Inflammatory macrophage (primary cell): ENCODE measurements at regions not wholly inside any gene's neighbourhood (a gene's known extent, or its start where the extent isn't known, plus 50 kb on each side); places are given as distances from the start of the nearest gene placed in this dataset.
A peak's percentile ranks its signal among the peaks of the same experiment; 100 is the strongest.
"Not testable (repeated sequence)": the region's sequence is repeated elsewhere in the genome, so short reads cannot be mapped to it uniquely, and the experiment has no call there.

Experiments
- DNase-seq, 2 donors: peaks; one replicate each; pipeline ENCODE4 v3.0.0-alpha.2; 2020 to 2022

DNA sequence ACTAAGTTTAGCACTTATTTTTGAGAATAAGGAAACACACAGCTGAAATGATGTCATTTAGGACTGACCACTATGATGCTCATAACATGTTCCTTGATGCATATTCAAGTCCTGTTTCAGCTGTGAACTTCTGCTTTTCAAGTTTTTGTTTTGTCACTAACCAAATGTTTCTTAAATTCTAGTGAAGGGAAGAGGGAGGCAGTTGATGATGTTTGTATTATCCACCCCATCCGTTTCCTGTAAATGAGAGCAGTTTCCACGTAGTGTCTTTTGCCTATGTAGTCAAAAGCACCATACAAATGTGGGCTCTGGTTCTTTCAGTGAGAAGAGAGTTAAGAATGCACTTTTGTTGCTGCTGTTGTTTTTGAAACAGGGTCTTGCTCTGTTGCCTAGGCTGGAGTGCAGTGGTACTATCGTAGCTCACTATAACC, 491.8 kb downstream of the PCNX1 start:
- peak; percentile 88 to 97 for DNase-seq

DNA sequence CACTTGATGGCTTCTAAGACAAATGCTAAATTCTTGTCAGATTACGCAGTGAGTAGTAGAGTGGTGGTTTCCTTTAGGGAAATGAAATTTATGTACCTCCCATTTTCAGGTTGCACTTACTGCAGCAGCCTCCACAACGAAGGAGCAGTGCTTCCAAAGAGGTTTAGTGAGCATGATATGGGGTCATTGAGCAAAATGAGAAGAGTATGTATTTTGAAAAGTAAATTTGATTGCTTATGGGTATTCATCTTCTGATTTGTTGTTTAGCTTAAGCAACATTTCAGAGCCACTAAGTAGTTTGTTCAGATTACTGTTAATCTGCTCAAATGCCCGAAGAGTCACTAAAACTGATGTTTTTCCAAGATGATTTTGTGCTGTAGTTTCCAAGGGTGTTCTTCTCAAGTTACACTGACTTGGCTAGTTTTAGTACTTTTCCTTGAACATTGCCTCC, 493.6 kb downstream of the PCNX1 start:
- peak; percentile 21 to 23 for DNase-seq

DNA sequence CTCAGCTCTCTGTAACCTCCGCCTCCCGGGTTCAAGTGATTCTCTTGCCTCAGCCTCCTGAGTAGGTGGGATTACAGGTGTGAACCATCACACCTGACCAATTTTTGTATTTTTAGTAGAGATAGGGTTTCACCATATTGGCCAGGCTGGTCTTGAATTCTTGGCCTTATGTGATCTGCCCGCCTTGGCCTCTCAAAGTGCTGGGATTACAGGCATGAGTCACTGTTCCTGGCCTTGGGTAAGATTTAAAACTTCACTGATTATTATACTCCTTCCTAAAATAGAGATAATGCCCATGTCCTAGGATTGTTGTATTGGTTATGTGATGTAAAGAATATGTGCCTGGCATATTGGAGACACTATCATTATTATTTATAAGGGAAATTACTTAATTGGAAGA, 495.2 kb downstream of the PCNX1 start:
- not testable (repeated sequence) for DNase-seq

DNA sequence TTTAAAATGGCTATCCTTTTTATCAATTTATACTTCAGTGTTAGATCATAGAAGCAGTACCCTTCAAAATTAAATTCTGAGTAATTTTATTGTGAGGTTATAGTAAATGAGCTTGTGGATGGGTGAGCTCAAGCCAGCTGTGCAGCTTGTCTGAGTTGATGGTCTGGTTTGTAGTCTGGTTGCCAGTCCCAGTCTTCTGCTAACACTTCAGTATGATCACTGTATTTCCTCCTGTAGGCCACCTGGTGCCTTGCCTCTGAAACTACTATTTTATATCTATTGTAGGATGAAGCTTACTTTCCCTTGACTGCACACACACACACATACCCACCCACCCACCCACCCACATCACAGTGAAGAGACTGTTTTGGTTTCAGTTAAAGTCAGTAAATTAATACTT, 496.4 kb downstream of the PCNX1 start:
- DNase-seq, result peak; percentile 39 to 49

DNA sequence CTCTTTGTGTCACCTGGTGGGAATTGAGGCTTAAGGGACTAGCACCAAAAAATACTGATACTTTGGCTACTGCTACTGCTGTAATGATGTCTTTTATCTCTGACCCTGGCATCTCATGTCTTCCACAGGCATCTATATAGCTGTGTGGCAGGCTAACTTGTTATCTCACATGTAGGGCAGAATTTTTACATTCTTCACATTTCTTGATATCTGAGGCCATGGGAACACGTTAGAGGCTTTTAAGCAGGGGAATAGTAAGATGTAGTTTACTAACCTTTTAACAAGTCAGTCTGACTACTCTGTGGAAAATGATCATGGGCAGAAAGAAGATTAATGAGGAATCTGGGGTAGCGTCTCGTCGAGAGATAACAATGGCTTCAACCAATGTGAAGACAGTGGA, 498.4 kb downstream of the PCNX1 start:
- DNase-seq, result no peak

DNA sequence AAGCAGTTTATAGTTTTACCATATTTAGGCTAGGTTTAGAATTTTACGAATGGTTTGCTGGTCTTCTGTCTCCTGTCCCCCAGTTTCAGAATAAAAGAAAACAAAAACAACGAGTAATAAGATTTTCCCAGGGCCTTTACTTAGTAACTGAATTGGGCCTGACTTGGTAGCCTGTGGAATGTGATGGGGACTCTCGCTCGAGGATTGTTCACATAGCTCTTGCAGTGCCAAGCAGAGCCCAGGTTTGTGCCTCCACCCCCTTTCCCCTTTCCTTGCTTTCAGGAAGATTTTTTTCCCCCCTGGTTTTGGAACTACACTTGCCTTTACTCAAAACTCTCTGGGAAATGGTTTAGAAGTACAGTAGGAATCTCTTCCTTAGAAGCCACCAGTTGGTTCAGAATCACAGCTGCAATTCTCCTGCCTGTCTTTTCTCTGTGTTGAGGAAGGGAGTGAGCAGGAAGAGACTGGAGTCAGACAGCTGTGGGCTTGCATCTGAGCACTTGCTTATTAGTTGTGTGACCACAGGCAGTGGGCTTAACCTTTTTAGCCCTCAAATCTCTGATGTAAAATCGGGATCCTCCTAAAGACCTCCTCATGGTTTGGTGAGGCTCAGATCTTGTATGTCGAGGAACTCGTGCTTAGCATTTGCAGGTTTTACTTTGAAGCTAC, 501.2 kb downstream of the PCNX1 start:
- DNase-seq, result no peak

DNA sequence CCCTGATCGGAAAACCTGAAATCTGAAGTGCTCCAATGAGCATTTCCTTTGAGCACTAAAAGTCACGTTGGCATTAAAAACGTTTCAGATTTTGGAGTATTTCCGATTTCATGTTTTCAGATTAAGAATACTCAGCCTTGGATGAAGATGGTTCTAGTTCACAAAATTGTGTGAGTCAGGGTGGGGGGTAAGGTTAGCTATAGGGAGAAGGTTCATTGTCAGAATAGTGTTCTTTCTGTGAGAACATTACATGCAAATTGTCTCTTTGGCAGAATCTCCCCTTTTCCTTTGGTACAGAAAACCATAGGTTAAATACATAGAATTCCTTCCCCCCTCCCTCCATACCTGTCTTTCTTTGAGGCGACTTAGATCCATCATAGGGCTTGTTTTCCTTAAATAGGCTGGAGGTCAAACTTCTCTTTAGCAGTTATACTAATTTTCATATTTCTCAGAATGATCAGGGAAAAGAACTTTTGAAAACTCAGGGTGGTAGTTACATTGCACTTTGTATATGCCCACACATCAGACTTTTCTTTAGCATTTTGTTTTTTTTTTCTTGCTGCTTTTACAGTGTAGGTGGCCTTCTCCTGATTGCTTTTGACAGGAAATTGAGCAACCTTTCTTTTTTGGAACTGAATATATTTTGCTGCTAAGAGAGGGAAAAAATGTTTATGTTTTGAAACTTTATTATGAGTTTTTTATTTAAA, 503.5 kb downstream of the PCNX1 start:
- no peak for DNase-seq

DNA sequence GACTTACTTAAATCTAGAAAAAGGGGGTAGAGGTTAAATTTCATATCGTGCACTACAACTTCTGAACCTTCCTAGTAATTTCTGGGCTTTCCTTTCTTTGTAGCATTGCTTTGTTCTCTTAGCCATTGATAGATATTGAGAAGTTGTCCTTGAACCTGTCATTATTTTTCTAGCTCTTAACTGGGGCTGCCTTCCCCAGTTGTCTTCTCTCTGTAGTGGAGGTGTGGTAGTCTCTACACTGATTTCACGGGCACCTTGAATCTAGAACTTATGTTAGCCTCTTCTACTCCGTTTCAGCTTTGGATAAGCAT, 504.0 kb downstream of the PCNX1 start:
- DNase-seq, result no peak

DNA sequence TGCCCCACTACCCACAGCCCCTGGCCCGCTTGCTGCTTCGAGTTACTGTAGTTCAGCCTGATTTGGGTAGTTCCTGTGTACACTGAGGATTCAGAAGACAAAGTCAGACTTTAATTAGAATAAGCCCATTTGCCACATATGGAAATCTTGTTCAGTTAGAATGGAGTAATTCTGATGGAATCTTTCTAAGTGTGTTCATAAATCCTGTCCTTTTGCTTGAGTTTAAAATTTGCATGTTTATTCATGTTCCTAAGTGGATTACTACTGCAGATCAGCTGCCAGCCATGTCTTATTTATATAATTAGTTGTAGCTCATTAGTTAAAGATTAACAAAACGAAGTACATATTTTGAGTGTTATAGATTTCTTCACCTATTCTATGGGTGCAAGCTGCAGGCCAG, 504.5 kb downstream of the PCNX1 start:
- DNase-seq, result no peak

DNA sequence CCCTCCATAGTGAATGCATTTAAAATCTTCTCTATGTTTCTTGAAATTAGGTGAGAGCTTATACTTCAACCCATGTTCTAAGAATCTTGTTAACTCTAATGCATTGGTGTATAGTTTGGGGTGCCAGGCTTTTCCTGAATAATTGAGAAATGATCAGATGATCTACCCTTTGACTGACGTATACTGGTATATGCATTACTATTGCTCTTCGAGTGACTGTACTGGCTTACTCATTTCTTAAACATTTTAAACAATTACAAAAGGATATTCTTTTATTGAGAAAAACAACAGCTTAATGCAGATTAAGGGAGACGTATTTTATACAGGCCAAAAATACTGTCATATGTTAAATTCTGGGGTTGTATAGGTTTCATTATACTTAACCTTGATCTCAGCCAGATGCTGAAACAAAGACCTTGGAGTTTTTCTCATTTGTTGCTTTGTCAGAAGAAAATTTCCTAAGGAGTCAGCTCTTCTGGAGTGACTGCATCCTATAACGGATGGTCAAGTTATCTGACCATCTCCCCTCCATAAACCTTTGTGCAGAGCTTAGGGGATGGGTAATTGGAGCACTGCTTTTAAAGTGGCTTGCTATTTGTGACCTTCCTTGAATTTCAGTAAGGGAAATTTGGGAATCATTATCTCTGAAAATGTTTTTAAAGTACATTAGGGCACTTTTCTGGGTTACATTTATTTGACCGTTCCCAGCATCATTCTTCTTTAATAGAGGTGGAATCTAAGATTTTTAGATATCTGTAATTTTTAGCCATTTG, 507.6 kb downstream of the PCNX1 start:
- DNase-seq, result no peak

DNA sequence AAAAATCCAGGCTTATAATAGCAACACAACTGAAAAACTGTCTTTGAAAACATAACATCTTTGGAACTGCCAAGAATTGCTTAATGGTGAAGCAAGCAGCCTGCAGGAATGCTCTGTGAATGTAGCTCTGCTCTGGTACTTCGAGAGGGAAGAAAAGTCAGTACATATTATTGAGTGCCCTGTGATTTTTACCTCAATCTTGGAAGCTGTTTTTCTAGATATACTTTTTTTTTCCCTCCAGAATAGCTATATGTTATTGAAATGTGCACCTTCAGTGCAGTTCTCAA, 508.1 kb downstream of the PCNX1 start:
- DNase-seq, result no peak

DNA sequence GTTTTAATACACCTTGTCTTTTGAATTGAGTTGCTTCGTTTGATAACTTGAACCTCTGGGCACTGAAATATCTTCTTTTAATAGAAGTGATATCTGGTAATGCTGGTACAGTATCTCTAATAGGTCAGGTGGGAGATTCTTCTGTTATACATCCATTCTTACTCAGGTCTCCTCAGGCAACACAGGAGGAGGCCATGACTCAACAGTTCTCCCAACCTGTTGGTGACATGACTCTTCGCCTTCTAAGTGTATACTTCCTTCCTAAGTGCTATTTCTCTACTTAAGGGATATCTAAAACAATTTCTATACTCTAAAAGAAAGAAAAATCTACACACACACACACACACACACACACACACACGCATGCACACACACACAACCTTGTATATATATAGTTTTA, 509.1 kb downstream of the PCNX1 start:
- no peak for DNase-seq

DNA sequence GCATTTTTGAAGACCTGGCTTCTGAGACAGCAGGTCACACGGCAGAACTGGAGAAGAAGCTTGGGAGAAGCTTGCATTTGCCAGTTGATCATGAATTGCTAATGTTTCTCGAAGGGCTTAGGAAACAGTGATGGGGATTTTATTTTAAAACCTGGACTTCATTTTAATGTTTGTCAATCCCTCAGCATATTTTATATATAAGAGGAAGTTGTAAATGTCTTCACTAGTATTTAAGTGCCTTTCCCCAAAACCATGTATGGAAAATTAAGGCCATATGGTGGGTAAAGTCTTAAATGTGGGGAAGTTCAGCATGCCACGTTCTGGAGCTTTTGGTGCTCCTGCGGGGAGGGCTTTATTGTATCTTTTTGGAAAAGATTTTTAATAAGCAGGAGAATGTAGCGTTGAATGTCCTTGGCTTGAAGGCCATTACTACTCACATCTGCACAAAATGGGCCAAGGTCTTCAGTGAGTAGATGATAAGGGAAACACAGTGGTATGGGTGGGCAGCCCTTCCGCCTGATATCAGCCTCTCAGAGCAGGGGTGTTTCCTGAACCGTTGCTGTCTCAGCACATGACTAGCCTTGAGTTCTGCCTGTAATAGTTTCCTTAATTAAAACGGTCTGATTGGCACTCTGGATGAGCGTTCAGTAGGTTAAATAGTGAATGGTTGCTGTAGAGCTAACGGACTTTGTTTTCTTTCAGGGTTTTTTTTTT, 511.4 kb downstream of the PCNX1 start:
- DNase-seq, result peak; percentile 35 to 55

DNA sequence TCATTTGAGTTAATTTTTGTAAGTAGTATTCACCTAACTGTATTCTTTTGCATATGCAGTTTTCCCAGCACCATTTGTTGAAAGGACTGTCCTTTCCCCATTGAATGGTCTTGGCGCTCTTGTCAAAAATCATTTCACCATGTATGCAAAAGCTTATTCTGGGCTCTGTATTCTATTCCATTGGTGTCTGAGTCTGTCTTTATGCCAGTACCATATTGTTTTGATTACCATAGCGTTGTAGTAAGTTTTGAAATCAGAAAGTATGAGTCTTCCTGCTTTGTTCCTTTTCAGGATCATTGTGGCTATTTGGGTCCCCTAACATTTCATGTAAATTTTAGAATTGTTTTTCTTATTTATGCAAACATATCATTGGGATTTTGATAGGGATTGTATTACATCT, 508.7 kb upstream of the RGS6 start:
- DNase-seq, result no peak

DNA sequence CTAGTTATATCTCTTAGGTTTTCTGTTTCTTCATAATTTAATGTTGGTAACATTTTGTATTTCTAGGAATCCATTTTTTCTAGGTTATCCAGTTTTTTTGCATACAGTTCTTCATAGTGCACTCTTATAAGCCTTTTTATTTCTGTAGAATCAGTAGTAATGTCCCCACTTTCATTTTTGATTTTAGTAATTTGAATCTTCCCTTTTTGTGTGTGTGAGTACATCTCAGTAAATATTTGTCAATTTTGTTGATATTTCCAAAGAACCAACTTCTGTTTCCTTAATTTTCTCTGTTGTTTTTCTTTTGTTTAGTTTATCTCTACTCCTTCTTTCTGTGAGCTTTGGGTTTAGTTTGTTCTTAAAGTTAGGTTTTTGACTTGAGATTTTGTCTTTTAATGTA, 507.3 kb upstream of the RGS6 start:
- DNase-seq, result peak in 1 of 2 donors; percentile 69

DNA sequence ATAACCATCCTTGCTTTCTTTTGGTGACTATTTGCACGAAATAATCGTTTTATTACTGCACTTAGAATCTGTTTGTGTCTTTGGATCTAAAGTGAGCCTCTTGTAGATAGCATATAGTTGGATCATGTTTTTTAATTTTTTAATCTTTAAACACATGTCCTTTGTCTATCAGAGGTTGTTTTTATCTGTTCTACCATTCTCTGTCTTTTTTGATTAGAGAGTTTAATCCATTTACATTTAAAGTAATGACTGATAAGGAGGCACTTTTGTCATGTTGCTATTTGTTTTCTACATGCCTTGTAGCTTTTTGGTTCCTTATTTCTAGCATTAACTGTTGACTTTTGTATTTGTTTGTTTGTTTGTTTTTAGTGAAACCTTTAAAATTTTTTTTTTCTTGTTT, 506.2 kb upstream of the RGS6 start:
- no peak for DNase-seq

DNA sequence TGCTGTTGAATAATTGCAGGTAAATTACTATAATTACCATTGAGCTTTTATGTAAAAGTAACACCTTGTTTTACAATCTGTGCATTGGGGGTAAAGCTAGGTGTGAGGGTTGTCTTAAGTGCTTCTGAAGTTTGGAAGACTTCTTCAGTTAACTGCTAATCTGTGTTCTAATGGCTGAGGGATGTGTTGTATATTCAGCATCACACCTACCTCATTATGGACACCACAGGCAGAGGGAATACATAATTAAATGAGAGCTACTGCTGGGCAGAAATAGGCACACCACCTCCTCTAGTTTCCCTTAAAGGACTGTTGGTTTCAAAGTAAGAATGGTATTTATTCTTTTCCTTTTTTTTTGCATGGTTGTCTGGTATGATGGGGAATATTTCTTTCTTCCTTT, 502.3 kb upstream of the RGS6 start:
- no peak for DNase-seq

DNA sequence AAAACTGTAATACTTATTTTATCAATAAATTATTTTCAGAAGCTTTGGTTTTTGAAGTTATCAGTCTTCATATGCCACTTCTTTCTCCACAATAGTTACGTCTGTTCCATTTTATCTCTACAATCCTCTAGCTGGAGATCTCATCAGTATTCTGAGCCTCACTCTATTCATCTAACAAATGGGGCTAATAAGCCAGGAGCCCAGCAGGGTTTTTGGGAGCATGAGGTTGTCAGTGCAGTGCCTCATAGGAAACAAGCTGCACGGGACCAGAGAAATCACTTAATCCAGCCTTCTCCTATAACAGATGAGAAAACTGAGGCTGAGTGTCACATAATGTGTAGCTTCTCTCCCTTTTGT, 501.9 kb upstream of the RGS6 start:
- no peak for DNase-seq

DNA sequence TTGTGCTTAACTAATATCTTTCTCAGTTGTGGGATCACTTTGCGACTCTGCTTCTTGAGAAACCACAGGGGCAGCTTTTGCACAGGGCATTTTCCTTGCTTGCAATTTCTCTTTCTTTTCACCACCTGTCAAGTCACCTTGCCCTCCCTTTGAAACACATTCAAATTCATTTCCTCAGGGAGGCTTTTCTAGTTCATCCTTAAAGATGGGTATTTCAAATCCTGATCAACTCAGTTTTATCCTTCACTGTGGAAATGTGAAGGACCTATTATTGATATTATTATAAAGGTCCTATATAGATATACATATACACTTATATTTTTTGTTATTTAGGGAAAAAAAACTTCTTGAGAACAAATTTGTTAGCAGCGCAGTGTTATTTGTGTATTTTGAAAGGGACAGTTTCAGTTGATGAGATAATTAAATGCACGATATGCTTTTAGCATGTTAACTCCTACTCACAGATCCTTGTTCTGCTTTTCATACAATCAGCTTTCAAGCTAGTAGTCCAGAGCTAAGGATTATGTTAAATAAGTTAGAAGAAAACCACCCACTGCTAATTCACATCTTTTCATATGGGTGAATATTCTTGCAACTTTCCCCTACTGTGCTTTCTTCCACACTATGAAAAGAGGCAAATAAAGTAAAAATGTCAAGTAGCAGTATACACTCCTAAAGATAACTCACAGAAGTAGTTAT, 501.4 kb upstream of the RGS6 start:
- peak; percentile 40 to 54 for DNase-seq

DNA sequence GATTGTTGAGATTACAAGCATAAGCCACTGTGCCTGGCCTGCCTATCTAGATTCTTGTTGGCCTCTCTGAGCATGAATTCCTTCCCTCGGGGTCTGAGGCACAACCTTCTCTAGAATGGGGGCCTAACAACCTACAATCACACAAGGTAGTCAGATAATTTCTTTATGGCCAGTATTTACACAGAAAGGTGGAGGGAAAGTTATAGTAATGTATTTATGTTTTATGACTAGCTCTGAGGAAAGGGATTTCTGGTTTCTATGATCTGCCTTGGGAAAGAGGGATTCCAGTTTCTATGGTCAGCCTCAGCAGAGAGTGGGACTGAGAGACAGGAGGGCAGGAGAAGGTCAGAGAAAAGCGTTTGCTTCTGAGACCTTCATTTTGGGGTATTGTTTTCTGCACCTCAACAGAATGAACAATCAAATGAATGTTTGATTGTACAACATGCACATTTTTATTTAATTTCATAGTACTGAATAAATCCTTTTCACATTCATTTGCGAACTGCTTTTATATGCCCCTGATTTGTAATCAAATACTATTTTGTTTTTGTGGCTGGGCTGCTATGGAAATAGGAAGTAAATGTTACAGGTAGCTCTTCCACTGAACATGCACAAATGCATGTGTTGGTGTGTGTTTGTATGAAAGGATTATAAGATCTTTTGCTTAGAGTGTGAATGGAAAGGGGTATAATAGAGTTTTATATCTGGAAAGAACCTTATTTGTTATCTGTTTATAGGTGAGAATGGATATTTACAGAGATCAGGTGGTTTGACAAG, 499.7 kb upstream of the RGS6 start:
- no peak for DNase-seq

DNA sequence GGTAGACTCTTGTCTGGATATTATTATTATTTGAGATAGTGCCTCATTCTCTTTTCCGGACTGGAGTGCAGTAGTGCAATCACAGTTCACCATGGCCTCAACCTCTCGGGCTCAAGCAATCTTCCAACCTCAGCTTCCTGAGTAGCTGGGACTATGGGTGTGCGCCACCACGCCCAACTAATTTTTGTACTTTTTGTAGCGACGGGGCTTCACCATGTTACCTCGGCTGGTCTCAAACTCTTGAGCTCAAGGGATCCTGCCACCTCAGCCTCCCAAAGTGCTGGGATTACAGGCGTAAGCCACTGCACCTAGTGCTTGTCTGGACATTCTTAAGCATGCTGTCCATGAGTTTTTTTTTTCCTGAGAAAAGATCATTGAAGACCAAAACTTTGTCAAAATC, 498.9 kb upstream of the RGS6 start:
- DNase-seq, result no peak

DNA sequence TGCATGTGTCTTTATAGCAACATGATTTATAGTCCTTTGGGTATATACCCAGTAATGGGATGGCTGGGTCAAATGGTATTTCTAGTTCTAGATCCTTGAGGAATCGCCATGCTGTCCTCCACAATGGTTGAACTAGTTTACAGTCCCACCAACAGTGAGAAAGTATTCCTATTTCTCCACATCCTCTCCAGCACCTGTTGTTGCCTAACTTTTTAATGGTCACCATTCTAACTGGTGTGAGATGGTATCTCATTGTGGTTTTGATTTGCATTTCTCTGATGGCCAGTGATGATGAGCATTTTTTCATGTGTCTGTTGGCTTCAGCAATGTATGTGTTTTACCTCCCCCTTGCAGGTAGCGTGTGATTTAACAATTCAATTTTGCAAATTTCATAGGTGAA, 496.6 kb upstream of the RGS6 start:
- DNase-seq, result not testable (repeated sequence)
